MG63 (cell line): ENCODE measurements at regions not wholly inside any gene's neighbourhood (a gene's known extent, or its start where the extent isn't known, plus 50 kb on each side); places are given as distances from the start of the nearest gene placed in this dataset.
A peak's percentile ranks its signal among the peaks of the same experiment; 100 is the strongest.
"Not testable (repeated sequence)": the region's sequence is repeated elsewhere in the genome, so short reads cannot be mapped to it uniquely, and the experiment has no call there.

Experiments
- DNase-seq: peaks from one replicate; pipeline ENCODE4 v3.0.0-alpha.2; 2020
- H3K27me3 ChIP-seq: fragments of 250-450 bp; sonication (Bioruptor Pico); 2 replicates; pipeline ENCODE4 v1.5.1; 2020; ENCODE audit warnings: mild to moderate bottlenecking, moderate library complexity
- H3K36me3 ChIP-seq: fragments of 250-450 bp; sonication (Bioruptor Pico); 2 replicates; pipeline ENCODE4 v1.5.1; 2020; ENCODE audit warnings: mild to moderate bottlenecking, moderate library complexity
- H3K4me3 ChIP-seq: fragments of 250-450 bp; sonication (Bioruptor Pico); 2 replicates; pipeline ENCODE4 v1.5.1; 2020; ENCODE audit warnings: mild to moderate bottlenecking, moderate library complexity
- H3K9me3 ChIP-seq: fragments of 250-450 bp; sonication (Bioruptor Pico); 2 replicates; pipeline ENCODE4 v1.5.1; 2020; ENCODE audit warnings: mild to moderate bottlenecking, moderate library complexity

GRCh38 chr4:164193676-164194075, 560.3 kb upstream of the SMIM31 start:
- DNase-seq: no peak
- H3K36me3 ChIP-seq: no peaks in the 10 kb centered on the region
- no peak overlapping the region for H3K4me3 ChIP-seq
- H3K9me3 ChIP-seq: no peaks in the 10 kb centered on the region
- H3K27me3 ChIP-seq: no peaks in the 10 kb centered on the region

GRCh38 chr4:164197556-164197955, 556.4 kb upstream of the SMIM31 start:
- H3K4me3 ChIP-seq: no peak overlapping the region
- H3K27me3 ChIP-seq: no peaks in the 10 kb centered on the region
- H3K9me3 ChIP-seq: peaks cover 4% of the 10 kb centered on the region; the same call in 1 of the 2 replicates
- DNase-seq: no peak
- H3K36me3 ChIP-seq: peaks cover under 1% of the 10 kb centered on the region; the same call in 1 of the 2 replicates

- no peaks in the 10 kb centered on the region for H3K27me3 ChIP-seq
- H3K36me3 ChIP-seq: peaks cover 6% of the 10 kb centered on the region
- H3K9me3 ChIP-seq: peaks cover 5% of the 10 kb centered on the region; the same call in 1 of the 2 replicates
- no peak overlapping the region for H3K4me3 ChIP-seq
- DNase-seq: no peak
Observed at GRCh38 chr4:164203476-164203875, 550.5 kb upstream of the SMIM31 start.

GRCh38 chr4:164204434-164204833, 549.5 kb upstream of the SMIM31 start:
- DNase-seq: peak; percentile 78

GRCh38 chr4:164207460-164207859, 546.5 kb upstream of the SMIM31 start:
- Histone ChIP-seq H3K27me3 (no peaks in the 10 kb centered on the region), H3K9me3 (peaks cover 4% of the 10 kb centered on the region; the same call in 1 of the 2 replicates), H3K36me3 (peaks cover 6% of the 10 kb centered on the region), H3K4me3 (no peak overlapping the region)
- no peak for DNase-seq

More at GRCh38 chr4:164204434-164204833, 549.5 kb upstream of the SMIM31 start:
- no peaks in the 10 kb centered on the region for H3K27me3 ChIP-seq
- peaks cover 5% of the 10 kb centered on the region; the same call in 1 of the 2 replicates for H3K9me3 ChIP-seq
- peaks cover 6% of the 10 kb centered on the region for H3K36me3 ChIP-seq
- no peak overlapping the region for H3K4me3 ChIP-seq

GRCh38 chr4:164210377-164210776, 543.6 kb upstream of the SMIM31 start:
- no peaks in the 10 kb centered on the region for H3K36me3 ChIP-seq
- H3K27me3 ChIP-seq: no peaks in the 10 kb centered on the region
- DNase-seq: no peak
- peaks cover 7% of the 10 kb centered on the region; the same call in 1 of the 2 replicates for H3K9me3 ChIP-seq
- H3K4me3 ChIP-seq: no peak overlapping the region

GRCh38 chr4:164212134-164212533, 541.8 kb upstream of the SMIM31 start:
- Histone ChIP-seq H3K36me3 (no peaks in the 10 kb centered on the region), H3K9me3 (peaks cover 7% of the 10 kb centered on the region; the same call in 1 of the 2 replicates), H3K4me3 (no peak overlapping the region), H3K27me3 (no peaks in the 10 kb centered on the region)
- DNase-seq: peak; percentile 89

- H3K27me3 ChIP-seq: no peaks in the 10 kb centered on the region
- no peak overlapping the region for H3K4me3 ChIP-seq
- H3K36me3 ChIP-seq: no peaks in the 10 kb centered on the region
- peaks cover 7% of the 10 kb centered on the region; the same call in 1 of the 2 replicates for H3K9me3 ChIP-seq
- peak; percentile 46 for DNase-seq
Observed at GRCh38 chr4:164212714-164213113, 541.2 kb upstream of the SMIM31 start.

GRCh38 chr4:164215113-164215741, 538.7 kb upstream of the SMIM31 start:
- H3K36me3 ChIP-seq: no peaks in the 10 kb centered on the region
- no peak for DNase-seq
- no peaks in the 10 kb centered on the region for H3K27me3 ChIP-seq
- H3K4me3 ChIP-seq: no peak overlapping the region
- peaks cover 13% of the 10 kb centered on the region for H3K9me3 ChIP-seq

- Histone ChIP-seq H3K36me3 (no peaks in the 10 kb centered on the region), H3K4me3 (no peak overlapping the region), H3K27me3 (no peaks in the 10 kb centered on the region), H3K9me3 (peaks cover 28% of the 10 kb centered on the region)
- peak; percentile 62 for DNase-seq
Observed at GRCh38 chr4:164221631-164222030, 532.3 kb upstream of the SMIM31 start.

- no peak for DNase-seq
- Histone ChIP-seq H3K36me3 (no peaks in the 10 kb centered on the region), H3K4me3 (no peak overlapping the region), H3K27me3 (no peaks in the 10 kb centered on the region), H3K9me3 (peaks cover 21% of the 10 kb centered on the region)
Observed at GRCh38 chr4:164224871-164225270, 529.1 kb upstream of the SMIM31 start.

- H3K36me3 ChIP-seq: no peaks in the 10 kb centered on the region
- no peak for DNase-seq
Observed at GRCh38 chr4:164229255-164229654, 524.7 kb upstream of the SMIM31 start.

GRCh38 chr4:164239433-164239832, 514.5 kb upstream of the SMIM31 start:
- no peaks in the 10 kb centered on the region for H3K27me3 ChIP-seq
- DNase-seq: no peak
- peaks cover 8% of the 10 kb centered on the region for H3K9me3 ChIP-seq
- H3K36me3 ChIP-seq: no peaks in the 10 kb centered on the region
- H3K4me3 ChIP-seq: no peak overlapping the region

More at GRCh38 chr4:164229255-164229654, 524.7 kb upstream of the SMIM31 start:
- Histone ChIP-seq H3K9me3 (no peaks in the 10 kb centered on the region; the same call in none of the 2 replicates), H3K4me3 (no peak overlapping the region), H3K27me3 (no peaks in the 10 kb centered on the region)

- peaks cover 12% of the 10 kb centered on the region for H3K9me3 ChIP-seq
- H3K27me3 ChIP-seq: no peaks in the 10 kb centered on the region
- H3K4me3 ChIP-seq: no peak overlapping the region
- no peak for DNase-seq
- no peaks in the 10 kb centered on the region for H3K36me3 ChIP-seq
Observed at GRCh38 chr4:164239976-164240375, 514.0 kb upstream of the SMIM31 start.

- H3K9me3 ChIP-seq: peaks cover 7% of the 10 kb centered on the region
- no peaks in the 10 kb centered on the region; the same call in 1 of the 2 replicates for H3K36me3 ChIP-seq
- H3K4me3 ChIP-seq: no peak overlapping the region
- DNase-seq: peak; percentile 40
- H3K27me3 ChIP-seq: no peaks in the 10 kb centered on the region
Observed at GRCh38 chr4:164251257-164251656, 502.7 kb upstream of the SMIM31 start.

GRCh38 chr4:164252286-164252685, 501.6 kb upstream of the SMIM31 start:
- Histone ChIP-seq H3K4me3 (no peak overlapping the region), H3K9me3 (peaks cover 5% of the 10 kb centered on the region; the same call in 1 of the 2 replicates), H3K27me3 (no peaks in the 10 kb centered on the region), H3K36me3 (no peaks in the 10 kb centered on the region; the same call in 1 of the 2 replicates)
- peak; percentile 86 for DNase-seq

- DNase-seq: peak; percentile 61
- no peak overlapping the region for H3K4me3 ChIP-seq
- no peaks in the 10 kb centered on the region for H3K36me3 ChIP-seq
- no peaks in the 10 kb centered on the region for H3K9me3 ChIP-seq
- H3K27me3 ChIP-seq: no peaks in the 10 kb centered on the region
Observed at GRCh38 chr4:164261831-164262230, 492.1 kb upstream of the SMIM31 start.

GRCh38 chr4:164262508-164262907, 491.4 kb upstream of the SMIM31 start:
- not testable (repeated sequence) for H3K9me3 ChIP-seq, DNase-seq, H3K36me3 ChIP-seq, H3K4me3 ChIP-seq, H3K27me3 ChIP-seq
